ENCODE measurements at regions not wholly inside any gene's neighbourhood (a gene's known extent, or its start where the extent isn't known, plus 50 kb on each side); places are given as distances from the start of the nearest gene placed in this dataset.

DNA sequence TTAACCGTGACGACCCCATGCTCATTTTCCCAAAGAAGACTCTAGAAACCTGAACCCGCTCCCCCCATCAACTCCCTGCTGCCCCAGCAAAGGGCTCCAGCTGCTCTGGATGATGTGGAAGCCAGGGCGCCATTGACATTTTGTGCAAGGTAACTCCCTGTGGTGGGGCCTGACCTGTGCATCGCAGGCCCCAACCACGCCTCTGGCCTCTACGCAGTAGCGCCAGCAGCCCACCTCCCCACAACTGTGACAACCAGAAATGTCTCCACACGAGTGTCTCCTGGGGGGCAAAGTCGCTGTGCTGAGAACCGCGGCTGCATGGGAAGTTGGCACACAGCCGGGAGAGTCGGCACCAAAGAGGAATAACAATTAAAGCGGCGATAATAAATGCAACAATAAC, 86.9 kb upstream of the PRR5 start:
- H3K9me1 ChIP-seq (ENCODE audit: control insufficient read depth, insufficient read depth, low read length), result no peaks in the 10 kb centered on the region
- peaks cover 0 to 15% of the 10 kb centered on the region in 2 experiments; a peak in 2 of 5 replicates for H3K27me3 ChIP-seq (ENCODE audit: control insufficient read depth in 2 of 2, insufficient read depth in 2 of 2, low read length in 2 of 2)
- no peak for FAIRE-seq
- no peak overlapping the region for H3K9ac ChIP-seq (ENCODE audit: insufficient read depth in 1 of 2, low read depth in 2 of 2, low read length in 2 of 2)
- ChIA-PET POLR2A (no interaction called here), CTCF (ENCODE audit: low intra/inter-chr PET ratio) (no interaction called here)
- H3K9me3 ChIP-seq (replicated peaks; ENCODE audit: control insufficient read depth, insufficient read depth, low read depth, low read length), result 0 out of 2 replicates have a peak, but pooled peaks cover 3% of the 10 kb centered on the region
- intact Hi-C loops (cut with micrococcal nuclease) (no loop called here), in situ Hi-C loops (cut with MboI) (no loop called here)
- no peak overlapping the region for H3K4me2 ChIP-seq (ENCODE audit: insufficient read depth, low read length)
- no peaks in the 10 kb centered on the region for H3K36me3 ChIP-seq (ENCODE audit: control insufficient read depth, insufficient read depth, low read length)
- BruUV-seq (replicated peaks), result no TSS peak
- H2AFZ ChIP-seq (ENCODE audit: low read depth, low read length), result no peak overlapping the region
- 4% methylated on average over 11 of the region's 16 CpGs for WGBS (ENCODE audit: insufficient coverage, low coverage, missing lambda C conversion rate)
- no peak overlapping the region for H3K4me3 ChIP-seq
- DNase-seq (ENCODE audit: extremely low read depth in 1 of 4, low spot score in 3 of 4), result no peak
- no peaks in the 10 kb centered on the region for H3K79me2 ChIP-seq (ENCODE audit: control insufficient read depth, insufficient read depth, low read length)
- no peak for TF ChIP-seq WHSC1 (IDR thresholded peaks at IDR 0.05; ENCODE audit: low read length)
- TF ChIP-seq, protein P1, sequence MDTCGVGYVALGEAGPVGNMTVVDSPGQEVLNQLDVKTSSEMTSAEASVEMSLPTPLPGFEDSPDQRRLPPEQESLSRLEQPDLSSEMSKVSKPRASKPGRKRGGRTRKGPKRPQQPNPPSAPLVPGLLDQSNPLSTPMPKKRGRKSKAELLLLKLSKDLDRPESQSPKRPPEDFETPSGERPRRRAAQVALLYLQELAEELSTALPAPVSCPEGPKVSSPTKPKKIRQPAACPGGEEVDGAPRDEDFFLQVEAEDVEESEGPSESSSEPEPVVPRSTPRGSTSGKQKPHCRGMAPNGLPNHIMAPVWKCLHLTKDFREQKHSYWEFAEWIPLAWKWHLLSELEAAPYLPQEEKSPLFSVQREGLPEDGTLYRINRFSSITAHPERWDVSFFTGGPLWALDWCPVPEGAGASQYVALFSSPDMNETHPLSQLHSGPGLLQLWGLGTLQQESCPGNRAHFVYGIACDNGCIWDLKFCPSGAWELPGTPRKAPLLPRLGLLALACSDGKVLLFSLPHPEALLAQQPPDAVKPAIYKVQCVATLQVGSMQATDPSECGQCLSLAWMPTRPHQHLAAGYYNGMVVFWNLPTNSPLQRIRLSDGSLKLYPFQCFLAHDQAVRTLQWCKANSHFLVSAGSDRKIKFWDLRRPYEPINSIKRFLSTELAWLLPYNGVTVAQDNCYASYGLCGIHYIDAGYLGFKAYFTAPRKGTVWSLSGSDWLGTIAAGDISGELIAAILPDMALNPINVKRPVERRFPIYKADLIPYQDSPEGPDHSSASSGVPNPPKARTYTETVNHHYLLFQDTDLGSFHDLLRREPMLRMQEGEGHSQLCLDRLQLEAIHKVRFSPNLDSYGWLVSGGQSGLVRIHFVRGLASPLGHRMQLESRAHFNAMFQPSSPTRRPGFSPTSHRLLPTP (IDR thresholded peaks at IDR 0.05; ENCODE audit: borderline replicate concordance, extremely low read depth, insufficient read length), result no peak
- TF ChIP-seq, protein P2, sequence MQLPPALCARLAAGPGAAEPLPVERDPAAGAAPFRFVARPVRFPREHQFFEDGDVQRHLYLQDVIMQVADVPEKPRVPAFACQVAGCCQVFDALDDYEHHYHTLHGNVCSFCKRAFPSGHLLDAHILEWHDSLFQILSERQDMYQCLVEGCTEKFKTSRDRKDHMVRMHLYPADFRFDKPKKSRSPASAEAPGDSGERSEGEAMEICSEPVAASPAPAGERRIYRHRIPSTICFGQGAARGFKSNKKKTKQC (CRISPR knock-in tag; IDR thresholded peaks at IDR 0.05), result no peak
- no peak for TF ChIP-seq ZFP30 (CRISPR knock-in tag; IDR thresholded peaks at IDR 0.05; ENCODE audit: borderline replicate concordance)
- TF ChIP-seq ZNF583 (CRISPR knock-in tag; IDR thresholded peaks at IDR 0.05), result no peak
- no peak for TF ChIP-seq ZNF764 (CRISPR knock-in tag; IDR thresholded peaks at IDR 0.05; ENCODE audit: low read depth)
- no peak for TF ChIP-seq ZNF224 (CRISPR knock-in tag; IDR thresholded peaks at IDR 0.05)
- TF ChIP-seq XRCC4 (IDR thresholded peaks at IDR 0.05; ENCODE audit: extremely low read depth, insufficient read depth, insufficient read length), result no peak
- H4K20me1 ChIP-seq (replicated peaks; ENCODE audit: control insufficient read depth, insufficient read depth, low read length), result no peaks in the 10 kb centered on the region
- no peak overlapping the region for H3K27ac ChIP-seq (ENCODE audit: extremely low read depth, low read depth, low read length)
- H3K4me1 ChIP-seq (replicated peaks in 1 of 2; ENCODE audit: control insufficient read depth in 2 of 2, insufficient read depth in 2 of 2, low read length in 2 of 2), result peaks cover 0 to 8% of the 10 kb centered on the region in 2 experiments; a peak in 2 of 5 replicates
- no peak for ATAC-seq

All from K562 (cell line).